NCI-H1092 treated with DMSO at 0.1 percent for 48 hours (cell line): ENCODE measurements at regions not wholly inside any gene's neighbourhood (a gene's known extent, or its start where the extent isn't known, plus 50 kb on each side); places are given as distances from the start of the nearest gene placed in this dataset.

Experiments used
- DNase-seq: peaks from one replicate; lab custom pipeline; 2025; lab: John Stamatoyannopoulos, UW

GRCh38 chr4:56240554-56241174 lies 146.6 kb downstream of the AASDH start:
- DNase-seq, result no peak

GRCh38 chr4:56238251-56238650 lies 149.0 kb downstream of the AASDH start:
- DNase-seq, result no peak

- DNase-seq, result no peak
These were observed 151.6 kb downstream of the AASDH start for GRCh38 chr4:56235725-56236124.

- DNase-seq, result no peak
These were observed 152.3 kb downstream of the AASDH start for GRCh38 chr4:56235011-56235410.

GRCh38 chr4:56234098-56234497 lies 153.2 kb downstream of the AASDH start:
- DNase-seq, result no peak

GRCh38 chr4:56231410-56231809 lies 155.9 kb downstream of the AASDH start:
- no peak for DNase-seq

GRCh38 chr4:56229947-56230346 lies 157.3 kb downstream of the AASDH start:
- no peak for DNase-seq

GRCh38 chr4:56227301-56227835 lies 159.9 kb downstream of the AASDH start:
- DNase-seq, result no peak

GRCh38 chr4:56226579-56226978 lies 160.7 kb downstream of the AASDH start:
- no peak for DNase-seq

- DNase-seq, result no peak
These were observed 162.7 kb downstream of the AASDH start for GRCh38 chr4:56224641-56225040.

- DNase-seq, result no peak
These were observed 164.8 kb downstream of the AASDH start for GRCh38 chr4:56222514-56222913.

- DNase-seq, result no peak
These were observed 167.0 kb downstream of the AASDH start for GRCh38 chr4:56220261-56220660.

- DNase-seq, result no peak
These were observed 167.8 kb downstream of the AASDH start for GRCh38 chr4:56219447-56219846.

- DNase-seq, result no peak
These were observed 168.9 kb downstream of the AASDH start for GRCh38 chr4:56218230-56218895.

GRCh38 chr4:56217343-56217890 lies 169.9 kb downstream of the AASDH start:
- DNase-seq, result no peak

GRCh38 chr4:56215901-56216300 lies 171.4 kb downstream of the AASDH start:
- DNase-seq, result no peak

- no peak for DNase-seq
These were observed 172.0 kb downstream of the AASDH start for GRCh38 chr4:56215141-56215783.

- no peak for DNase-seq
These were observed 173.7 kb downstream of the AASDH start for GRCh38 chr4:56213543-56213942.

- no peak for DNase-seq
These were observed 174.5 kb downstream of the AASDH start for GRCh38 chr4:56212774-56213173.

GRCh38 chr4:56211202-56211601 lies 176.1 kb downstream of the AASDH start:
- no peak for DNase-seq

- DNase-seq, result no peak
These were observed 176.9 kb downstream of the AASDH start for GRCh38 chr4:56210397-56210796.

- no peak for DNase-seq
These were observed 177.5 kb downstream of the AASDH start for GRCh38 chr4:56209767-56210166.

GRCh38 chr4:56208103-56208502 lies 179.2 kb downstream of the AASDH start:
- DNase-seq, result no peak
